Spleen (tissue), 11 donors: ENCODE measurements at regions not wholly inside any gene's neighbourhood (a gene's known extent, or its start where the extent isn't known, plus 50 kb on each side); places are given as distances from the start of the nearest gene placed in this dataset.

Source experiments
- DNase-seq: peaks from one replicate; pipeline ENCODE4 v3.0.0-alpha.2; 2020
- H3K27ac ChIP-seq, 8 donors: fragments of 200-600 bp; sonication (generic) in 7 of 8; 1 replicate in 4 of 8; 2 replicates in 4 of 8; pipeline versions ENCODE4 v1.5.0 to v1.8.0; 2016 to 2021; ENCODE audit warnings: inconsistent platforms in 4 of 8, mild to moderate bottlenecking in 4 of 8, moderate library complexity in 1 of 8
- H3K27me3 ChIP-seq, 7 donors: fragments of 200-600 bp; sonication (generic) in 6 of 7; replicated peaks in 1 of 7; 1 replicate in 4 of 7; 2 replicates in 3 of 7; pipeline versions ENCODE4 v1.5.0 to v1.8.0; 2016 to 2021; ENCODE audit warnings: inconsistent platforms in 3 of 7, mild to moderate bottlenecking in 1 of 7
- H3K36me3 ChIP-seq, 6 donors: fragments of 200-600 bp; sonication (generic) in 5 of 6; 1 replicate in 4 of 6; 2 replicates in 2 of 6; pipeline versions ENCODE4 v1.5.0 to v1.8.0; 2016 to 2021; ENCODE audit warnings: inconsistent platforms in 2 of 6
- H3K4me1 ChIP-seq, 6 donors: fragments of 200-600 bp; sonication (generic) in 5 of 6; 1 replicate in 3 of 6; 2 replicates in 3 of 6; pipeline versions ENCODE4 v1.5.0 to v1.8.0; 2016 to 2021; ENCODE audit warnings: inconsistent platforms in 3 of 6
- H3K4me3 ChIP-seq, 8 donors: fragments of 200-600 bp; sonication (generic) in 7 of 8; 1 replicate in 4 of 8; 2 replicates in 4 of 8; pipeline versions ENCODE4 v1.5.0 to v1.8.0; 2016 to 2021; ENCODE audit warnings: inconsistent platforms in 4 of 8, mild to moderate bottlenecking in 4 of 8, moderate library complexity in 2 of 8
- H3K9me3 ChIP-seq, 8 donors: fragments of 200-600 bp; sonication (generic) in 7 of 8; 1 replicate in 4 of 8; 2 replicates in 4 of 8; pipeline versions ENCODE4 v1.5.0 to v1.8.0; 2016 to 2021; ENCODE audit warnings: inconsistent platforms in 4 of 8
- CTCF ChIP-seq, 11 experiments: fragments of 200-600 bp in 7 of 11; fragments of 450-650 bp in 4 of 11; sonication (generic) in 4 of 11; IDR thresholded peaks in 8 of 11; conservative IDR thresholded peaks in 3 of 11; 1 replicate in 7 of 11; 2 replicates in 4 of 11; pipeline versions ENCODE4 v1.4.0 to v1.8.0; 2016 to 2021; ENCODE audit warnings: antibody characterized with exemption in 11 of 11, inconsistent platforms in 4 of 11, mild to moderate bottlenecking in 1 of 11
- POLR2A ChIP-seq, 3 donors: fragments of 450-650 bp; IDR thresholded peaks; one replicate each; pipeline ENCODE4 v1.5.1; 2017; ENCODE audit warnings: antibody characterized with exemption in 3 of 3, mild to moderate bottlenecking in 1 of 3
- POLR2AphosphoS5 ChIP-seq, 3 donors: sonication (generic); formaldehyde crosslinking; IDR thresholded peaks; one replicate each; pipeline ENCODE4 v1.5.1; 2017; ENCODE audit warnings: antibody characterized with exemption in 3 of 3
- WGBS, 5 donors: extraction: QIAGEN DNeasy Blood & Tissue Kit in 3 of 5; methylation state at CpG; one replicate each; pipeline versions ENCODE4 v1.1.5 to v1.1.7; 2013 to 2018; 5-methylcytosine and 5-hydroxymethylcytosine counted together
- intact Hi-C: fragments of 100-400 bp; cut with DNase I; formaldehyde crosslinking; loops from one replicate; pipeline ENCODE4 v1.15.0; 2023; ENCODE audit warnings: low total_unique reads
- donor health status: healthy with polysubstance abuse.
- donor health status: DM: no; HTN: no; CAD: no; lungs with moderate emphysema.
- donor health status: DM: no; HTN: no; CAD: no.
- donor health status: Bipolar disorder and iron deficiency.
- donor health status: healthy.
- donor health status: DM: no; HTN: no; CAD: no.
- donor health status: DM: yes; HTN: yes; CAD: no.

- Histone ChIP-seq H3K4me1 (peaks cover 0 to 5% (median 0%) of the 10 kb centered on the region in 6 donors), H3K9me3 (no peaks in the 10 kb centered on the region), H3K27me3 (no peaks in the 10 kb centered on the region), H3K36me3 (peaks cover 0 to 92% (median 9%) of the 10 kb centered on the region in 6 donors), H3K27ac (no peak overlapping the region), H3K4me3 (no peak overlapping the region)
- WGBS, 5 donors: 86 to 93% (median 87%) methylated on average over 8 of the region's 8 CpGs
- intact Hi-C loops: no loop called here
- TF ChIP-seq POLR2AphosphoS5 (IDR thresholded peaks at IDR 0.05) (no peak), CTCF (IDR thresholded peaks at IDR 0.05 in 8 of 11, conservative IDR thresholded peaks at IDR 0.05 in 3 of 11) (no peak), POLR2A (IDR thresholded peaks at IDR 0.05) (no peak)
- DNase-seq: no peak
Observed at GRCh38 chr16:27634779-27635178, 84.8 kb downstream of the KATNIP start.

- Histone ChIP-seq H3K9me3 (peaks cover 0 to 4% (median 0%) of the 10 kb centered on the region in 8 donors), H3K4me3 (no peak overlapping the region), H3K27me3 (no peaks in the 10 kb centered on the region), H3K36me3 (peaks cover 0 to 92% (median 2%) of the 10 kb centered on the region in 6 donors), H3K4me1 (peaks cover 0 to 5% (median 0%) of the 10 kb centered on the region in 6 donors), H3K27ac (no peak overlapping the region)
- no peak for DNase-seq
- no peak for TF ChIP-seq POLR2A (IDR thresholded peaks at IDR 0.05)
- TF ChIP-seq POLR2AphosphoS5 (IDR thresholded peaks at IDR 0.05): no peak
- TF ChIP-seq CTCF (IDR thresholded peaks at IDR 0.05 in 8 of 11, conservative IDR thresholded peaks at IDR 0.05 in 3 of 11): no peak
- intact Hi-C loops: no loop called here
- 88 to 93% (median 89%) methylated on average over 6 to 7 of the region's 7 CpGs for WGBS, 5 donors
Observed at GRCh38 chr16:27636453-27637240, 86.7 kb downstream of the KATNIP start.

- H3K9me3 ChIP-seq: peaks cover 0 to 6% (median 0%) of the 10 kb centered on the region in 8 donors
- no peaks in the 10 kb centered on the region for H3K27me3 ChIP-seq
- peaks cover 0 to 5% (median 0%) of the 10 kb centered on the region in 6 donors for H3K4me1 ChIP-seq
- peaks cover 0 to 79% (median 0%) of the 10 kb centered on the region in 6 donors for H3K36me3 ChIP-seq
- no peak for TF ChIP-seq POLR2AphosphoS5 (IDR thresholded peaks at IDR 0.05)
- TF ChIP-seq POLR2A (IDR thresholded peaks at IDR 0.05): no peak
- TF ChIP-seq CTCF (IDR thresholded peaks at IDR 0.05 in 8 of 11, conservative IDR thresholded peaks at IDR 0.05 in 3 of 11): no peak
- WGBS, 5 donors: 80 to 85% (median 83%) methylated on average over 12 to 15 of the region's 15 CpGs
- H3K27ac ChIP-seq: no peak overlapping the region
- no peak overlapping the region for H3K4me3 ChIP-seq
- intact Hi-C loops: no loop called here
- no peak for DNase-seq
Observed at GRCh38 chr16:27638833-27639560, 89.1 kb downstream of the KATNIP start.
